ENCODE measurements at regions not wholly inside any gene's neighbourhood (a gene's known extent, or its start where the extent isn't known, plus 50 kb on each side); places are given as distances from the start of the nearest gene placed in this dataset.

- DNase-seq: no peak
- no peak for TF ChIP-seq GATA1 (IDR thresholded peaks at IDR 0.05; ENCODE audit: low read depth, low read length)
- TF ChIP-seq POLR2A (IDR thresholded peaks at IDR 0.05; ENCODE audit: low read length): no peak
Observed at GRCh38 chr13:90742381-90742780, 605.1 kb upstream of the MIR17HG start.

GRCh38 chr13:90746230-90746629 lies 601.3 kb upstream of the MIR17HG start:
- DNase-seq: no peak
- TF ChIP-seq POLR2A (IDR thresholded peaks at IDR 0.05; ENCODE audit: low read length): no peak
- no peak for TF ChIP-seq GATA1 (IDR thresholded peaks at IDR 0.05; ENCODE audit: low read depth, low read length)

- TF ChIP-seq GATA1 (IDR thresholded peaks at IDR 0.05; ENCODE audit: low read depth, low read length) (no peak), POLR2A (IDR thresholded peaks at IDR 0.05; ENCODE audit: low read length) (no peak)
- no peak for DNase-seq
Observed at GRCh38 chr13:90750021-90750420, 597.5 kb upstream of the MIR17HG start.

- DNase-seq: no peak
- TF ChIP-seq GATA1 (IDR thresholded peaks at IDR 0.05; ENCODE audit: low read depth, low read length) (no peak), POLR2A (IDR thresholded peaks at IDR 0.05; ENCODE audit: low read length) (no peak)
Observed at GRCh38 chr13:90751026-90751425, 596.5 kb upstream of the MIR17HG start.

GRCh38 chr13:90752070-90752469 lies 595.4 kb upstream of the MIR17HG start:
- TF ChIP-seq POLR2A (IDR thresholded peaks at IDR 0.05; ENCODE audit: low read length) (no peak), GATA1 (IDR thresholded peaks at IDR 0.05; ENCODE audit: low read depth, low read length) (no peak)
- DNase-seq: no peak

GRCh38 chr13:90757127-90757680 lies 590.3 kb upstream of the MIR17HG start:
- TF ChIP-seq POLR2A (IDR thresholded peaks at IDR 0.05; ENCODE audit: low read length) (no peak), GATA1 (IDR thresholded peaks at IDR 0.05; ENCODE audit: low read depth, low read length) (no peak)
- no peak for DNase-seq

- DNase-seq: no peak
- TF ChIP-seq POLR2A (IDR thresholded peaks at IDR 0.05; ENCODE audit: low read length): no peak
- TF ChIP-seq GATA1 (IDR thresholded peaks at IDR 0.05; ENCODE audit: low read depth, low read length): no peak
Observed at GRCh38 chr13:90760639-90761038, 586.8 kb upstream of the MIR17HG start.

GRCh38 chr13:90763476-90764150 lies 583.9 kb upstream of the MIR17HG start:
- TF ChIP-seq POLR2A (IDR thresholded peaks at IDR 0.05; ENCODE audit: low read length): no peak
- TF ChIP-seq GATA1 (IDR thresholded peaks at IDR 0.05; ENCODE audit: low read depth, low read length): no peak
- DNase-seq: no peak

- no peak for DNase-seq
- TF ChIP-seq POLR2A (IDR thresholded peaks at IDR 0.05; ENCODE audit: low read length) (no peak), GATA1 (IDR thresholded peaks at IDR 0.05; ENCODE audit: low read depth, low read length) (no peak)
Observed at GRCh38 chr13:90766386-90766902, 581.0 kb upstream of the MIR17HG start.

GRCh38 chr13:90768116-90768515 lies 579.4 kb upstream of the MIR17HG start:
- no peak for TF ChIP-seq GATA1 (IDR thresholded peaks at IDR 0.05; ENCODE audit: low read depth, low read length)
- no peak for TF ChIP-seq POLR2A (IDR thresholded peaks at IDR 0.05; ENCODE audit: low read length)
- DNase-seq: no peak

- no peak for DNase-seq
- TF ChIP-seq POLR2A (IDR thresholded peaks at IDR 0.05; ENCODE audit: low read length) (no peak), GATA1 (IDR thresholded peaks at IDR 0.05; ENCODE audit: low read depth, low read length) (no peak)
Observed at GRCh38 chr13:90769387-90769786, 578.1 kb upstream of the MIR17HG start.

GRCh38 chr13:90770334-90770733 lies 577.2 kb upstream of the MIR17HG start:
- no peak for DNase-seq
- TF ChIP-seq POLR2A (IDR thresholded peaks at IDR 0.05; ENCODE audit: low read length): no peak
- TF ChIP-seq GATA1 (IDR thresholded peaks at IDR 0.05; ENCODE audit: low read depth, low read length): no peak

GRCh38 chr13:90773681-90774080 lies 573.8 kb upstream of the MIR17HG start:
- TF ChIP-seq POLR2A (IDR thresholded peaks at IDR 0.05; ENCODE audit: low read length) (no peak), GATA1 (IDR thresholded peaks at IDR 0.05; ENCODE audit: low read depth, low read length) (no peak)
- no peak for DNase-seq

GRCh38 chr13:90776051-90776748 lies 571.3 kb upstream of the MIR17HG start:
- DNase-seq: no peak
- no peak for TF ChIP-seq POLR2A (IDR thresholded peaks at IDR 0.05; ENCODE audit: low read length)

- DNase-seq: no peak
- TF ChIP-seq POLR2A (IDR thresholded peaks at IDR 0.05; ENCODE audit: low read length): no peak
Observed at GRCh38 chr13:90783273-90783672, 564.2 kb upstream of the MIR17HG start.

Measured in erythroblast (primary cell).